ENCODE measurements at regions not wholly inside any gene's neighbourhood (a gene's known extent, or its start where the extent isn't known, plus 50 kb on each side); places are given as distances from the start of the nearest gene placed in this dataset.

- TF ChIP-seq POLR2AphosphoS5 (IDR thresholded peaks at IDR 0.05; ENCODE audit: borderline replicate concordance, low read depth, low read length), result no peak
- TF ChIP-seq EZH2 (IDR thresholded peaks at IDR 0.05), result no peak
- TF ChIP-seq FOXP2 (optimal IDR thresholded peaks at IDR 0.05; ENCODE audit: control extremely low read depth, extremely low read length, insufficient read depth), result no peak
These were observed 60.1 kb upstream of the CARD11 start for GRCh38 chr7:3103614-3104398.
